Testis (tissue), 2 donors: ENCODE measurements at regions not wholly inside any gene's neighbourhood (a gene's known extent, or its start where the extent isn't known, plus 50 kb on each side); places are given as distances from the start of the nearest gene placed in this dataset.

Experiments
- CTCF ChIP-seq, 3 experiments: fragments of 450-650 bp in 2 of 3; fragments of 200-600 bp in 1 of 3; sonication (generic) in 1 of 3; IDR thresholded peaks; one replicate each; pipeline ENCODE4 v1.5.1; 2016 to 2019; ENCODE audit warnings: antibody characterized with exemption in 3 of 3, mild to moderate bottlenecking in 2 of 3, moderate library complexity in 1 of 3
- POLR2A ChIP-seq: fragments of 450-650 bp; IDR thresholded peaks from one replicate; pipeline ENCODE4 v1.6.1; 2017; ENCODE audit warnings: antibody characterized with exemption, mild to moderate bottlenecking, moderate library complexity

- TF ChIP-seq CTCF (IDR thresholded peaks at IDR 0.05): no peak
- no peak for TF ChIP-seq POLR2A
Observed at GRCh38 chr1:187498028-187498427, 669.3 kb downstream of the PLA2G4A start.
